Mesodermal cell (in vitro differentiated cells): ENCODE measurements at regions not wholly inside any gene's neighbourhood (a gene's known extent, or its start where the extent isn't known, plus 50 kb on each side); places are given as distances from the start of the nearest gene placed in this dataset.
A peak's percentile ranks its signal among the peaks of the same experiment; 100 is the strongest.
"Not testable (repeated sequence)": the region's sequence is repeated elsewhere in the genome, so short reads cannot be mapped to it uniquely, and the experiment has no call there.

Experiments
- H3K27ac ChIP-seq: 2 replicates; pipeline ENCODE4 v1.7.0; 2013; ENCODE audit warnings: mild to moderate bottlenecking, low read depth, low read length, moderate library complexity; ENCODE audit not compliant: severe bottlenecking
- H3K36me3 ChIP-seq: 2 replicates; pipeline ENCODE4 v1.7.1; 2013; ENCODE audit warnings: mild to moderate bottlenecking, low read length, moderate library complexity; ENCODE audit not compliant: control insufficient read depth, insufficient read depth
- H3K4me1 ChIP-seq: one replicate; pipeline ENCODE4 v1.7.1; 2013; ENCODE audit warnings: mild to moderate bottlenecking, low read length; ENCODE audit not compliant: insufficient read depth, control insufficient read depth, poor library complexity, severe bottlenecking
- H3K4me3 ChIP-seq: 2 replicates; pipeline ENCODE4 v1.7.0; 2013; ENCODE audit warnings: low read length, control low read depth, mild to moderate bottlenecking; ENCODE audit not compliant: insufficient read depth, poor library complexity, severe bottlenecking; ENCODE audit errors: extremely low read depth
- H3K9me3 ChIP-seq: 2 replicates; pipeline ENCODE4 v1.7.1; 2013; ENCODE audit warnings: mild to moderate bottlenecking, low read length, moderate library complexity; ENCODE audit not compliant: control insufficient read depth
- WGBS, 2 experiments: methylation state at CpG; one replicate each; pipeline ENCODE4 v1.1.5; 2013; ENCODE audit warnings: missing lambda C conversion rate in 2 of 2; ENCODE audit not compliant: insufficient coverage in 2 of 2; 5-methylcytosine and 5-hydroxymethylcytosine counted together

- H3K27ac ChIP-seq = peak overlapping the region; percentile 64
These were observed 130.2 kb upstream of the ALDH3B2 start for GRCh38 chr11:67804435-67805252.

GRCh38 chr11:67803519-67803918, 129.1 kb upstream of the ALDH3B2 start:
- H3K4me3 ChIP-seq, H3K27ac ChIP-seq: not testable (repeated sequence)
- 86 to 93% methylated on average over 3 to 4 of the region's 4 CpGs for WGBS, 2 experiments

More at GRCh38 chr11:67804435-67805252, 130.2 kb upstream of the ALDH3B2 start:
- not testable (repeated sequence) for H3K36me3 ChIP-seq, H3K9me3 ChIP-seq, H3K4me1 ChIP-seq
- 1 to 5% methylated on average over 21 to 41 of the region's 47 CpGs for WGBS, 2 experiments
- peak overlapping the region; percentile 58 for H3K4me3 ChIP-seq

DNA sequence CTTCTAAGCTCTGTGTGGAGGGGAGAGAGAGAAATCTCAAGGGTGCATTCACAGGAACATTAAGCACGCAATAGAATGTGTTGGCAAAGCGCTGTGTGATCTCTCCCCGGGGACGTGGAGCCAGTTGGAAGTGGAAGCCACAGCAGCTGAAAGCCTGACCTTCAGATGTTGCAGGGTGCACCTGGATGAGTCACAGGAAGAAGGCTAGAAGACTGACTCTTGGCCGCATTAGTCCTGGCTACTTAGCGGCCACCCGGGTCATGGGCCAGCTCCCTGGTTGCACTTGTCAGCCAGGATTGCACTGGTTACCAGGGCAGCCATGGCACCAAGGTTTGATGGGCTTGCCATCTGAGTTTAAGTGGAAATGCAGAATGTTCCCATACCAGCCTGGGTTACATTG, 128.6 kb upstream of the ALDH3B2 start:
- not testable (repeated sequence) for H3K4me3 ChIP-seq, H3K36me3 ChIP-seq, H3K27ac ChIP-seq, H3K9me3 ChIP-seq, H3K4me1 ChIP-seq
- WGBS, 2 experiments = 89 to 92% methylated on average over 3 of the region's 7 CpGs

More at GRCh38 chr11:67803519-67803918, 129.1 kb upstream of the ALDH3B2 start:
- not testable (repeated sequence) for H3K4me1 ChIP-seq, H3K9me3 ChIP-seq, H3K36me3 ChIP-seq

DNA sequence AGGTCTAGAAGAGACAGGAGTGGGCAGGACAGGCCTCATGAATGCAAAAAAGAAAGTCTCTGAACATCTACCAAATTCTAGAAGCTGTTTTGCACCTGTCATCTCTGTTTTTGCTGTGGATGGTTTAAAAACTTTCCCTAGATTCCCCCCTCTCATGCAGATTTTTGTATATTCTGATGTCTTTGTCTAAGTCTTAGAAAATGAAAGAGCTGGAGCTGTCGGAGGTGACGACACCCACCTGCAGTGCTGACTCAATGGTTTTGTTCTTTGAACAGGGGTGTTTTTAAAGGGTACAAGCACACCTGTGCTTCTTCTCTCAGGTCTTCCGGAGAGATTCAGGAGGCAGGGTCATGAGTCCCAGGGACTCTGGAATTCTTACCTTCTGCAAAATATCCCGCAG, 128.2 kb upstream of the ALDH3B2 start:
- H3K36me3 ChIP-seq, H3K27ac ChIP-seq, H3K4me3 ChIP-seq, H3K4me1 ChIP-seq, H3K9me3 ChIP-seq: not testable (repeated sequence)
- no CpG with 5 or more reads among the region's 4 CpGs for WGBS, 2 experiments

DNA sequence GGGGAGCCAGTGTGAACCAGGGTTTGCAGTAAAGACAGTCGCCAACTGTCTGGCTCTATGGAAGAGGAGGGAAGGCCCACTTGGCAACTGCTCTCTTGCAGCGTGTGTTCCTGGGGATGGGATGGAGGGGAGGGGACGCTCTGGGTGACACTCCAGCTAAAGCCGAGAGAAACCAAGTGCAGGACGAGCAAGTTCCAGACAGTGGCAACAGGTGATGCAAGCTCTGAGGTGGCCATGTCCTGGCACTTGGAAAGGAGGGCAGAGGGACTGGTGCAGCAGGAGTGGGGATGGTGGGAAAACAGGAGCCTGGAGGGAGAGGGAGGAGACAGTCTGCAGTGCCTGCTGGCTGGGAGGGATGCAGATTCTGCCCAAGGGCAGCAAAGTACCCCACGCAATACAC, 127.0 kb upstream of the ALDH3B2 start:
- H3K4me3 ChIP-seq, H3K4me1 ChIP-seq, H3K9me3 ChIP-seq, H3K27ac ChIP-seq, H3K36me3 ChIP-seq: not testable (repeated sequence)
- 89 to 100% methylated on average over 1 to 6 of the region's 6 CpGs for WGBS, 2 experiments

- H3K4me3 ChIP-seq, H3K36me3 ChIP-seq, H3K4me1 ChIP-seq, H3K9me3 ChIP-seq, H3K27ac ChIP-seq: not testable (repeated sequence)
- WGBS, 2 experiments = 89 to 98% methylated on average over 5 to 11 of the region's 11 CpGs
These were observed 126.2 kb upstream of the ALDH3B2 start for GRCh38 chr11:67800591-67800990.

GRCh38 chr11:67799808-67800207, 125.4 kb upstream of the ALDH3B2 start:
- H3K27ac ChIP-seq, H3K4me1 ChIP-seq, H3K4me3 ChIP-seq, H3K9me3 ChIP-seq, H3K36me3 ChIP-seq: not testable (repeated sequence)
- WGBS, 2 experiments = 29 to 36% methylated on average over 2 of the region's 4 CpGs

DNA sequence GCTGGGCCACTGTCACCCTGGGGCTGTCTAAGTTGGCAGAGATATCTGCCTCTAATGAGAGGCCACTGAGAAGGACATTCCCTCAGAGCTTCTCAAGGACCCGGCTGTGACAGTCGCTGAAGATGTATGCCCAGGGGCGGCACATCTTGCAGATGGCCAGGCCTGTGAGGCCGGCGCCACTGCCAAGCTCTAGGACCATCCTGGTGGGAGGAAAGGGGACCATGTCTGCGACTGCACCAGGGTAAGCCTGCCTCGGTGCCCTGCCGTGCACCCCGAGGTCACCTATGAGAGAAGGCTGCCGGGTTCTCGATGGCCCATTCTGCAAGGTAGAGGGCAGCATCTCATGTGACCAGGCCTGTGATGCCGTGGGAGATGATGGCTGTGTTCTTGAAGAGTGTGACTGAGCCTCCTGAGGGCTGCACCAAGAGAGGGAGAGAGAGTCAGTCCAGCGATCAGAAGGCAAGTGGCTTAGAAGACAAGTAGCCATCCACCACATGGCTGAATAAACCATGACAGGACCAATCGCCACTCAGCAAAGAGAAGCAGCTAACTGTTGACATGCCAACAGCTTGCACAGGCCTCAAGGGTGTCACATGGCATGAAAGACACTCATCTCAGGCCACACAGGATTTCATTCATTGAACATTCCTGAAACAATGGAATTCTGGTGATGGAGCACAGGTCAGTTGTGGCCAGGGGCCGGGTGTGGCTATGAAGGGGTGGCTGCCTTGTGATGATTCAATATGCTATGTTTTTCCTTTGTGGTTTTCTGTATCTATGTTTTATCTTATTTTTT, 123.5 kb upstream of the ALDH3B2 start:
- not testable (repeated sequence) for H3K36me3 ChIP-seq, H3K4me1 ChIP-seq, H3K4me3 ChIP-seq, H3K9me3 ChIP-seq, H3K27ac ChIP-seq
- 91 to 96% methylated on average over 11 to 14 of the region's 15 CpGs for WGBS, 2 experiments

- Histone ChIP-seq H3K27ac (no peak overlapping the region), H3K4me1 (no peaks in the 10 kb centered on the region), H3K36me3 (no peaks in the 10 kb centered on the region), H3K9me3 (no peaks in the 10 kb centered on the region), H3K4me3 (no peak overlapping the region)
- 93 to 100% methylated on average over 8 of the region's 12 CpGs for WGBS, 2 experiments
These were observed 121.3 kb upstream of the ALDH3B2 start for GRCh38 chr11:67795746-67796145.

DNA sequence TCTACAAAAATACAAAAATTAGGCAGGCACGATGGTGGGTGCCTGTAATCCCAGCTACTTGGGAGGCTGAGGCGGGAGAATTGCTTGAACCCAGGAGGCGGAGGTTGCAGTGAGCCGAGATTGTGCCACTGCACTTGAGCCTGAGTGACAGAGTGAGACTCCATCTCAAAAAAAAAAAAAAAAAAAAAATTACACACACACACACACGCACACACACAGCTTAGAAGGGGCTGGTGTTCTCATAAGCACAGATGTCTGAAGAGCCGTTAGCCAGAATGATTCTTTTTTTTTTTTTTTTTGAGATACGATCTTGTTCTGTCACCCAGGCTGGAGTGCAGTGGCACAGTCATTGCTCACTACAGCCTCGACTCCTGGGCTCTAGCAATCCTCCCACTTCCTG, 119.3 kb upstream of the ALDH3B2 start:
- not testable (repeated sequence) for H3K4me1 ChIP-seq
- WGBS, 2 experiments = 83% methylated on average over 1 of the region's 8 CpGs; no CpG with 5 or more reads in 1 of the 2 experiments

More for the DNA sequence above, 119.3 kb upstream of the ALDH3B2 start:
- not testable (repeated sequence) for H3K9me3 ChIP-seq, H3K4me3 ChIP-seq, H3K36me3 ChIP-seq, H3K27ac ChIP-seq
